AG20443 (cell line): ENCODE measurements at regions not wholly inside any gene's neighbourhood (a gene's known extent, or its start where the extent isn't known, plus 50 kb on each side); places are given as distances from the start of the nearest gene placed in this dataset.
A peak's percentile ranks its signal among the peaks of the same experiment; 100 is the strongest.

ENCODE experiments used
- DNase-seq: peaks from one replicate; pipeline ENCODE4 v3.0.0; 2012; ENCODE audit warnings: low spot score, mixed read lengths

GRCh38 chr10:3902054-3902808 lies 117.2 kb upstream of the KLF6 start:
- DNase-seq, result no peak

DNA sequence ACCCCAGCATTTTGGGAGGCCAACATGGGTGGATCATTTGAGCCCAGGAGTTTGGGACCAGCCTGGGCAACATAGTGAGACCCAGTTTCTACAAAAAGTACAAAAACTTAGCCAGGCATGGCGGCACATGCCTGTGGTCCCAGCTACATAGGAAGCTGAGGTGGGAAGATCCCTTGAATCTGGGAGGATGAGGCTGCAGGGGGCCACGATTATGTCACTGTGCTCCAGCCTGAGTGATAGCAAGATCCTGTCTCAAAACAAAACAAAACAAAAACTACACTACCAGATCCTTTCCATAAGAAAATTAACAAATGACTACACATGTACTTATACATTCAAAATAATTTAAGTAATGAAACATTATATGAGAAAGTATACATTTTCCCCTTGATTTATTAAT lies 116.4 kb upstream of the KLF6 start:
- no peak for DNase-seq

DNA sequence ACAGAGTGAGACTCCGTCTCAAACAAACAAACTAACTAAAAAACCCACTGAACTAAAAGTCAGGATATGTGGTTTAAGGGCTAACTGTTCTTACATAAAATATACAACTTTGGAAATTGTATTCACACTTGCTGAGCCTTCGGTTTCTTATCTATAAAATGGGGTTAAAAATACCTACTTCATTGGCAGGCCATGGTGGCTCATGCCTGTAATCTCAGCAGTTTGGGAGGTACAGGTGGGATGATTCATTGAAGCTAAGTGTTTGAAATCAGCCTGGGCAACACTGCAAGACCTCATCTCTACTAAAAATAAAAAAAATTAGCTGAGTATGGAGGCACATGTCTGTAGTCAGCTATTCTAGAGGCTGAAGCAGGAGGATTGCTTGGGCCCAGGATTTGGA lies 115.4 kb upstream of the KLF6 start:
- no peak for DNase-seq

- no peak for DNase-seq
Measured at GRCh38 chr10:3898821-3899220, 113.8 kb upstream of the KLF6 start.

DNA sequence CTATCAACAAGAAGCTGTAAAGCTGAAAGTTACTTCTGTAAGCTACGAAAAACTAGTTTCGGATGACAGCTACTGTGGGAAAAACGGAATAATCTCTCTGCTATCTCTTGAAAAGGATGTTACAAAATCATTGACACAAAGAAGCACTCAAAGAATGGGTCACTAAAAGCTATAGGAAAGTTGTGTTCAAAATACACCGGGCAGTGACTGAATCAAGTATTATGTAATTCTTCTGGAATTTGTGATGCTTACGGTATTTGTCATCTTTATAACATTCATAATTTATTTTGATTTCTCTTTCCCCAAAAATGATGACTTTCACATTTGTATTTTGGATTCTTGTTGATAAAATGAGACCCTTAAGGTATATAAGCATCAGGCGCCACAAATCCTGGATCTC lies 112.1 kb upstream of the KLF6 start:
- peak; percentile 64 for DNase-seq

DNA sequence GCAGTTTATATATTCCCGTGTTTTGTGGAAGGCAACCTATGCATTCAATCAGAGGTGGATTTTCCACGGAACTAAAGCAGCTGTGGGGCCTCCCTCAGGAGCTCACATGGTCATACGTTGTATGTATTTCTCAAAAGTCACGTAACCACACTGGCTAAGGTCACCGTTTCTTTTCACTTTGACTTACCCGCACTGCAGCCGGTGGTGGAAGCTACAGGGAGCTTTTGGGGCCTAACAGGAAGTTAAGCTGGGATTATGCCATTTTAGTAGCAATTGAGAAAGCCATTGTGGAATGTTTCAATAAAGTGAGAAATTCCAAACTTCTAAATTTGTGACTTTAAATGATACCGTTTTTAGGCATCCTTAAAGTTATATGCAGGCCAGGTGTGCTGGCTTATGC lies 111.2 kb upstream of the KLF6 start:
- DNase-seq, result no peak

DNA sequence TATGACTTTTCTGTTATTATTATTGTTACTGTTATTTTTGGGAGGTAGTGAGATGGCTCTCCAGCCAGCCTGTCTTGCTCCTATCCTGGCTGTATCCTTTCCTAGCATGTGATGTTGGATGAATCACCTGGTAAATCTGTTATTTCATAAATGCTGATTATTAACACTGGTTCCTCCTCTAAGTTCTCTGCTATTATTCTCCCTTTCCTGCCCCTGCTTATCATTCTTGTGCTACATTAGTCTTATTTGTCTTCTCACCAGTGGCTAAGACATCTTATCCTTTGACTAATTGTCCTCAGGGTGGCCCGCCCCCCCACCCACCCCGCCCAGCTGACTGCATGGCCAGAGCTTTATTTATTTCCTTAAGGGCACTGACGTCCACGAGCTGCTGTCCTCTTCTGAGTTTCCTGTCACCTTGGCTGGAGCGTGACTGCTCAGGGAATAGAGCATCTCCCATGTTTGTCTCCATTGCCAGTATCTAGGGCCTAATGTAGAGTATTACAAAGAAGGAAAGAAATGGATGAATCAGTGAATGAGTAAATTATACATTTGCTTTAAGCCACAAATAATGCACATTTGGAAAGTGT lies 110.1 kb upstream of the KLF6 start:
- DNase-seq, result no peak

- no peak for DNase-seq
Measured at GRCh38 chr10:3893901-3894563, 109.0 kb upstream of the KLF6 start.

DNA sequence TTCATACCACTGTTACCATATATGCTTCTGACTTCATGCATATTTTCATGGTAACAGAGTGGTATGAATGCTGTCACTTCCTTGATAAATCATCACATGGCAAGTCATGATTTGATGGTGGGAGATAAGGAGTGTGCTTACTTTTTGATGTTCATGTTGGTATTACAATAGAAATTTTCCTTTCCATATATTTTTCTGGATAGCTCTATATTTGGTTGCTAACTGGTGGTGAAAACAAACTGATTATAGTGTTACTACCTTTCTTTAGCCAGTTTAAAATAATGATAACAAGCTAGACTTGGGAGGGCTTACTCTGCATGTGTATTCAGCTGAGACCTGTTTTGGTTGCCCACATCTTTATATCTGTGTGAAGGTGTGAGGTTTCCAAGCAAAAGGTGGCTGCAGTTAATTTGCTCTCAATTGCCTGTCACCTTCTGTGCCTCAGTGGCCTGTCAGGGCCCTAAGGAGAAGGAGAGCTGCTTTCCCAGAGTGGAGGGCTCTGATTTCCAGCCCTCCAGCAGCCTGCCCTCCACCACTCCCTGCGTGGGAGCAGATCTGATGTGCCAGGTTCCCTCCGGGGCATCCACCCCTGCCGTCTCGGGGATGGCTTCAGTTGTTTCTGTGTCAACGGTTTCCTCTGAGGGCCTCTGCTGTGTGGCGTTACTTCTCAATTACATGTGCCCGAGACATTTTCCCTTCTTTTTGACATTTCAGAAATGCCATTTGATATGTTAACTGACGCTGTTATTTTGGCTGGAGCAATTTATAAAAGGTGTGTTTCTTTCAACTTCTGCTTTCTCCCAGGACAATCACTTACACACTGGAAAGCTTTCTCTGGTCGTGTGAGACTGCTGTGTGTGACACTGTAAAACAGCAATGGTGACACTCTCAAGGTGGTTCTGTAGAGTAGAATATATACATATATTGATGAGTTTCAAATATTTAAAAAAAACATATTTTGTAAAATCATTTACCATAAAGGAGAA lies 107.7 kb upstream of the KLF6 start:
- no peak for DNase-seq

DNA sequence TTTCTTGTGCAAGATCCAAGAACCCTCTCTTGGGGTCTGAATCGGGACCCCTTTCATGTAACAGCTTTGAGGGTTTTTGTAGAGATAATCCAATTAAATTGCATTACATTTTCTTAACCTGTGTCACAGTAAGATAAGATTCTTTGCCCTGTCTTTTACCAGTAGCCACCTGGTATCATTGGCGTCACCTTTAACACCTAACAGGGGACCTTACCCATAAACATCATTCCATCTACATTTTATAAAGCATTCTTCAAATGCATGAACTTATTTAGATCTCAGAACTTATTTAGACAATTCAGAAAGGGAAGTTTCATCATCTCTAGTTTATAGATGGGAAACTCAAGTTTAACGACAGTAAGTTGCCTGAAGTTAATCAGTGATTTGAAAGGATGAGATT lies 106.4 kb upstream of the KLF6 start:
- no peak for DNase-seq

GRCh38 chr10:3890602-3891352 lies 105.8 kb upstream of the KLF6 start:
- no peak for DNase-seq

- no peak for DNase-seq
Measured at GRCh38 chr10:3889961-3890522, 105.0 kb upstream of the KLF6 start.

- peak; percentile 80 for DNase-seq
Measured at GRCh38 chr10:3887885-3888476, 103.0 kb upstream of the KLF6 start.

DNA sequence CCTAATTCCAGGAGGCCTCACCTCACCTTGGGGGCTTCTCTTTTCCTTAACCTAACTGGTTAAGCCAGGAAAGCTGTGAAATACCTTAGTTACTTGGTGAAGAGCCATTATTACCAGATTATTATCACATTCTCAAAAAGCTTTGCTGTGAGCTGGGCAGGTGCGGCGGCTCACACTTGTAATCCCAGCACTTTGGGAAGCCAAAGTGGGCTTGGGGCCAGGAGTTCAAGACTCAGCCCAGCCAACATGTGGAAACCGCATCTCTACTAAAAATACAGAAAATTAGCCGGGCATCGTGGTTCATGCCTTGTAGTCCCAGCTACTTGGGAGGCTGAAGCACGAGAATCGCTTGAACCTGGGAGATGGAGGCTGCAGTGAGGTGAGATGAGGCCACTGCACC lies 102.4 kb upstream of the KLF6 start:
- no peak for DNase-seq

DNA sequence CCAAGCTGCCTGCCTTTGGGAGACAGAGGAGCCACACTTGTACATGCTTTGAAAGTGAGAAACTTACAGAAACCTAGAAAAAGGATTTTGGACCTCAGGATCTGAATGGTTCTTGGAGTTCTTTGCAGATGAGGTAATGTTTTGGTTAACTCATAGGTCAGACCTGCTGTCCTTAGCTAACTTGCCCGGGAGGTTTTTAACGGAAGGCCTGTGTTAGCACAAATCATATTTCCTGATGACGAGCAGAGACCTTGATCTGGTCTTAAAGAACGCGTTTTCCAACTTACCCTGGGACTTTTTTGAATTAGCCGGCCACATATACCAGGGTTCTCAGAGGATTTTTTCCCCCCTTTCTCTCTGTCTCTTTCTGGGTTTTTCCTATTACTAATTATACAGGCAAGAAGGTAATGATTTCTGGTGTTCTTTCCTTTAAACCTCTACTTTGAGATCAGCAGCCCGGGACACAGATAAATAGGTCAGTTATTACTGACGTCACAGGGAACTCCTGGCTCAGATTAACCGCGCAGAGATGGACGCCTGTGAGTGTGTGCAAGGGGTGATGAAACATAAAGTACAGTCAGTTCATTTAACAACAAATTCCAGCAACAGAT lies 101.7 kb upstream of the KLF6 start:
- peak; percentile 80 for DNase-seq

- peak; percentile 64 for DNase-seq
Measured at GRCh38 chr10:3886191-3886590, 101.2 kb upstream of the KLF6 start.

DNA sequence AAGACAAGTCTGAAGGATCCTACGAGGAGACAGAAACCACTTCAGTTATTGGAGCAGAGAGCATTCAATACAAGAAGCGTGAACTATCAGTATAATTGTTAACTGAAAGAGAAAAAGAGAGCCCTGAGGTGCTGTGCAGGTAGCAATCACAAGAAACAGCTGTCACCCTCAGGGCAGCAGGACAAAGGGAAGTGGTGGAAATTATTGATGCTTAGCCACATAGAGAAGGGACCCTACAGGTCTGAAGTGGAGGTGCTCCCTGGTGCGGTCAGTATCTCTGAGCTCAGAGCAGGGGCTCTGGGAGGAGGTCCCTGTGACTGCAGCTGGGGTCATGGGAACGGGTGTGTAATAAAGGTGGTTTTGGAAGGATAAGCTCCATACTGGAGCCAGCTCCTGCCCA lies 97.8 kb upstream of the KLF6 start:
- no peak for DNase-seq

DNA sequence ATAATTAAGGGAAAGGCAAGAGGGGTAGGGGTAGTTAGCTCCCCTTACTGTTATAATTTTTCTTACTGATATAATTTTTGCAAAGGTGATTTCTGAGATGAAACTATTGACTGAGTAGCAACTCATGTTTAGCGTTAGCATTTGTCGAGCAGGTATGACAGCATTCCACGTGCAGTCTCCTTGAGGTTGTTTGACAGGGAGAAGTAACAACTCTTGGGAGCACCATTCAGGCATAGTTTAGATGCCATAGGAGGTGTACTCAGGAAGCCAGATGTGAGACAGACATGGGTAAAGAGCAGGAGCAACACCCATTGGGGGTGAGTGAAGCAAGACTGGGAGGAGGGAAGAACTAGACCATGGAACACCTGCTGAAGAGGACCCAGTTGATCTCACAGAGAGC lies 96.6 kb upstream of the KLF6 start:
- DNase-seq, result no peak

DNA sequence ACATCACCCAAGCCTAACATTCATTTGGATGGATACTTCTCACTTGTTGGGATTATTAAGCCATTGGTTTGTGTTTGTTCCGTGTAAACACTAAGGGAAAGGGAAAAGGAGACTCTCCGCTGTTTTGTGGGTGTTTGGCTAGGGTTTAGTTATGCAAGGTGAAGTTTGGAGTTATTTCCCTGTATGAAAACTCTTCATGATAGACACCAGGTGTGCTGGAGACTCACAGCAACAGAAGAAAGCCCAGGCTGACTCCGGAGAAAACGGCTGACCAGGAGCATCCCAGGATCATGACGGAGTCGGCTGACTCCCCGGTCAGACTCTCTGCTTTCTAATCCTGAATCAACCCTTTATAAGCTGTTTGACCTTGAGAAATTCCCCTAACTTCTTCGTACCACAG lies 94.1 kb upstream of the KLF6 start:
- no peak for DNase-seq

- DNase-seq, result no peak
Measured at GRCh38 chr10:3877211-3878000, 92.4 kb upstream of the KLF6 start.
